IPS DF 6.9 (cell line): ENCODE measurements at regions not wholly inside any gene's neighbourhood (a gene's known extent, or its start where the extent isn't known, plus 50 kb on each side); places are given as distances from the start of the nearest gene placed in this dataset.

Source experiments
- DNase-seq: peaks from one replicate; pipeline ENCODE4 v3.0.0-alpha.2; 2013; ENCODE audit warnings: low read depth, low spot score
- H3K27ac ChIP-seq: one replicate; pipeline ENCODE4 v1.5.1; 2013; ENCODE audit warnings: low read length, control low read depth
- H3K27me3 ChIP-seq: 2 replicates; pipeline ENCODE4 v1.6.1; 2013; ENCODE audit warnings: mild to moderate bottlenecking, low read length; ENCODE audit not compliant: control insufficient read depth, insufficient read depth
- H3K36me3 ChIP-seq: 2 replicates; pipeline ENCODE4 v1.6.1; 2013; ENCODE audit warnings: low read length; ENCODE audit not compliant: control insufficient read depth, insufficient read depth
- H3K4me1 ChIP-seq: 2 replicates; pipeline ENCODE4 v1.6.1; 2013; ENCODE audit warnings: low read length; ENCODE audit not compliant: control insufficient read depth, insufficient read depth
- H3K4me3 ChIP-seq: 2 replicates; pipeline ENCODE4 v1.5.1; 2013; ENCODE audit warnings: mild to moderate bottlenecking, low read length
- H3K9me3 ChIP-seq: 2 replicates; pipeline ENCODE4 v1.6.1; 2013; ENCODE audit warnings: low read length, inconsistent platforms; ENCODE audit not compliant: control insufficient read depth, insufficient read depth
- WGBS: extraction: QIAGEN DNeasy Blood & Tissue Kit; methylation state at CpG from one replicate; pipeline ENCODE4 v1.1.7; 2013; ENCODE audit warnings: mixed read lengths, missing lambda C conversion rate; ENCODE audit not compliant: insufficient read length, insufficient coverage; 5-methylcytosine and 5-hydroxymethylcytosine counted together

- H3K4me3 ChIP-seq = no peak overlapping the region
- DNase-seq = no peak
- WGBS = no CpG with 5 or more reads among the region's 4 CpGs
These were observed 488.7 kb upstream of the TYRP1 start for GRCh38 chr9:12204512-12204911.

GRCh38 chr9:12212860-12213259, 480.3 kb upstream of the TYRP1 start:
- no peaks in the 10 kb centered on the region for H3K36me3 ChIP-seq
- H3K27me3 ChIP-seq = no peaks in the 10 kb centered on the region
- H3K4me3 ChIP-seq = no peak overlapping the region
- no peak for DNase-seq
- H3K9me3 ChIP-seq = no peaks in the 10 kb centered on the region
- no CpG with 5 or more reads among the region's 3 CpGs for WGBS
- H3K4me1 ChIP-seq = no peaks in the 10 kb centered on the region
- no peak overlapping the region for H3K27ac ChIP-seq

More at GRCh38 chr9:12204512-12204911, 488.7 kb upstream of the TYRP1 start:
- Histone ChIP-seq H3K27me3 (no peaks in the 10 kb centered on the region), H3K27ac (no peak overlapping the region), H3K9me3 (no peaks in the 10 kb centered on the region), H3K4me1 (no peaks in the 10 kb centered on the region), H3K36me3 (no peaks in the 10 kb centered on the region)

GRCh38 chr9:12221470-12221869, 471.7 kb upstream of the TYRP1 start:
- DNase-seq = no peak
- H3K4me3 ChIP-seq = no peak overlapping the region
- H3K4me1 ChIP-seq = peaks cover 1% of the 10 kb centered on the region; the same call in 1 of the 2 replicates

GRCh38 chr9:12224449-12224848, 468.7 kb upstream of the TYRP1 start:
- no peak overlapping the region for H3K4me3 ChIP-seq
- peaks cover 1% of the 10 kb centered on the region; the same call in 1 of the 2 replicates for H3K4me1 ChIP-seq
- no peaks in the 10 kb centered on the region for H3K27me3 ChIP-seq
- H3K9me3 ChIP-seq = no peaks in the 10 kb centered on the region
- H3K36me3 ChIP-seq = no peaks in the 10 kb centered on the region
- no peak for DNase-seq
- no peak overlapping the region for H3K27ac ChIP-seq
- WGBS = no CpG with 5 or more reads among the region's 4 CpGs

More at GRCh38 chr9:12221470-12221869, 471.7 kb upstream of the TYRP1 start:
- Histone ChIP-seq H3K27ac (no peak overlapping the region), H3K9me3 (no peaks in the 10 kb centered on the region), H3K27me3 (no peaks in the 10 kb centered on the region), H3K36me3 (no peaks in the 10 kb centered on the region)
- WGBS = no CpG with 5 or more reads among the region's 1 CpG

GRCh38 chr9:12230708-12231107, 462.5 kb upstream of the TYRP1 start:
- Histone ChIP-seq H3K4me1 (no peaks in the 10 kb centered on the region), H3K27me3 (no peaks in the 10 kb centered on the region), H3K9me3 (peaks cover 1% of the 10 kb centered on the region; the same call in 1 of the 2 replicates), H3K4me3 (no peak overlapping the region), H3K27ac (no peak overlapping the region), H3K36me3 (no peaks in the 10 kb centered on the region)
- DNase-seq = no peak
- no CpG with 5 or more reads among the region's 1 CpG for WGBS

- no peaks in the 10 kb centered on the region for H3K27me3 ChIP-seq
- no peak overlapping the region for H3K27ac ChIP-seq
- H3K36me3 ChIP-seq = no peaks in the 10 kb centered on the region
- H3K4me3 ChIP-seq = no peak overlapping the region
- no peak for DNase-seq
- H3K4me1 ChIP-seq = no peaks in the 10 kb centered on the region
- H3K9me3 ChIP-seq = peaks cover 1% of the 10 kb centered on the region; the same call in 1 of the 2 replicates
These were observed 461.4 kb upstream of the TYRP1 start for GRCh38 chr9:12231832-12232231.

GRCh38 chr9:12232836-12233235, 460.3 kb upstream of the TYRP1 start:
- DNase-seq = no peak
- WGBS = no CpG with 5 or more reads among the region's 3 CpGs
- Histone ChIP-seq H3K36me3 (no peaks in the 10 kb centered on the region), H3K4me3 (no peak overlapping the region), H3K4me1 (no peaks in the 10 kb centered on the region), H3K27me3 (no peaks in the 10 kb centered on the region), H3K27ac (no peak overlapping the region), H3K9me3 (peaks cover 1% of the 10 kb centered on the region; the same call in 1 of the 2 replicates)

GRCh38 chr9:12253941-12254340, 439.2 kb upstream of the TYRP1 start:
- H3K27ac ChIP-seq = no peak overlapping the region
- H3K4me3 ChIP-seq = no peak overlapping the region
- H3K27me3 ChIP-seq = no peaks in the 10 kb centered on the region
- WGBS = no CpG with 5 or more reads among the region's 2 CpGs
- no peaks in the 10 kb centered on the region for H3K4me1 ChIP-seq
- no peak for DNase-seq
- H3K36me3 ChIP-seq = no peaks in the 10 kb centered on the region
- H3K9me3 ChIP-seq = no peaks in the 10 kb centered on the region

- no CpG with 5 or more reads among the region's 2 CpGs for WGBS
- no peaks in the 10 kb centered on the region for H3K4me1 ChIP-seq
- DNase-seq = no peak
- no peaks in the 10 kb centered on the region for H3K27me3 ChIP-seq
- no peak overlapping the region for H3K27ac ChIP-seq
- no peaks in the 10 kb centered on the region for H3K36me3 ChIP-seq
- H3K4me3 ChIP-seq = no peak overlapping the region
- no peaks in the 10 kb centered on the region for H3K9me3 ChIP-seq
These were observed 426.4 kb upstream of the TYRP1 start for GRCh38 chr9:12266758-12267157.

- Histone ChIP-seq H3K4me1 (no peaks in the 10 kb centered on the region), H3K36me3 (no peaks in the 10 kb centered on the region), H3K4me3 (no peak overlapping the region), H3K9me3 (no peaks in the 10 kb centered on the region), H3K27me3 (no peaks in the 10 kb centered on the region), H3K27ac (no peak overlapping the region)
- DNase-seq = no peak
- WGBS = no CpG with 5 or more reads among the region's 3 CpGs
These were observed 421.7 kb upstream of the TYRP1 start for GRCh38 chr9:12271421-12271891.

- whole genome bisulfite sequencing = no CpG with 5 or more reads among the region's 2 CpGs
- Histone ChIP-seq H3K27me3 (no peaks in the 10 kb centered on the region), H3K4me3 (no peak overlapping the region), H3K9me3 (no peaks in the 10 kb centered on the region), H3K27ac (no peak overlapping the region), H3K4me1 (no peaks in the 10 kb centered on the region), H3K36me3 (no peaks in the 10 kb centered on the region)
- no peak for DNase-seq
These were observed 420.6 kb upstream of the TYRP1 start for GRCh38 chr9:12272471-12273120.
